MM.1S (cell line): ENCODE measurements at regions not wholly inside any gene's neighbourhood (a gene's known extent, or its start where the extent isn't known, plus 50 kb on each side); places are given as distances from the start of the nearest gene placed in this dataset.

ENCODE experiments used
- DNase-seq: peaks from one replicate; pipeline ENCODE4 v3.0.0-alpha.2; 2015
- H2AFZ ChIP-seq: fragments of 300-600 bp; sonication (generic); 2 replicates; pipeline ENCODE4 v1.6.0; 2016; ENCODE audit warnings: antibody characterized with exemption, low read length
- H3F3A ChIP-seq: fragments of 300-600 bp; sonication (generic); 2 replicates; pipeline ENCODE4 v1.6.1; 2016; ENCODE audit warnings: mild to moderate bottlenecking, antibody characterized with exemption, low read length, moderate library complexity, mixed read lengths; ENCODE audit not compliant: insufficient read depth
- H3K27ac ChIP-seq: fragments of 300-600 bp; sonication (generic); 2 replicates; pipeline ENCODE4 v1.5.1; 2016; ENCODE audit warnings: mild to moderate bottlenecking, low read length
- H3K27me3 ChIP-seq: fragments of 300-600 bp; sonication (generic); replicated peaks from 2 replicates; pipeline ENCODE4 v1.6.0; 2016; ENCODE audit warnings: low read length; ENCODE audit not compliant: insufficient read depth
- H3K36me3 ChIP-seq: fragments of 300-600 bp; sonication (generic); replicated peaks from 2 replicates; pipeline ENCODE4 v1.6.1; 2016; ENCODE audit warnings: mild to moderate bottlenecking, low read length, mixed read lengths; ENCODE audit not compliant: insufficient read depth
- H3K4me1 ChIP-seq: fragments of 300-600 bp; sonication (generic); 2 replicates; pipeline ENCODE4 v1.6.1; 2016; ENCODE audit warnings: low read length, mixed read lengths
- H3K4me2 ChIP-seq: fragments of 300-600 bp; sonication (generic); 2 replicates; pipeline ENCODE4 v1.6.0; 2016; ENCODE audit warnings: low read depth, low read length
- H3K4me3 ChIP-seq: fragments of 300-600 bp; sonication (generic); 2 replicates; pipeline ENCODE4 v1.5.1; 2016; ENCODE audit warnings: low read length, mixed read lengths
- H3K79me2 ChIP-seq: fragments of 300-600 bp; sonication (generic); 2 replicates; pipeline ENCODE4 v1.6.1; 2016; ENCODE audit warnings: mixed run types, low read length, mixed read lengths
- H3K9ac ChIP-seq: fragments of 300-600 bp; sonication (generic); 2 replicates; pipeline ENCODE4 v1.6.1; 2016; ENCODE audit warnings: low read length, mixed read lengths
- H3K9me2 ChIP-seq: fragments of 300-600 bp; sonication (generic); replicated peaks from 2 replicates; pipeline ENCODE4 v1.6.1; 2016; ENCODE audit warnings: mild to moderate bottlenecking, low read length, mixed read lengths; ENCODE audit not compliant: insufficient read depth
- H3K9me3 ChIP-seq: fragments of 300-600 bp; sonication (generic); replicated peaks from 2 replicates; pipeline ENCODE4 v1.6.1; 2016; ENCODE audit warnings: mild to moderate bottlenecking, low read length, mixed read lengths; ENCODE audit not compliant: insufficient read depth
- H4K20me1 ChIP-seq: fragments of 300-600 bp; sonication (generic); 2 replicates; pipeline ENCODE4 v1.6.1; 2016; ENCODE audit warnings: mild to moderate bottlenecking, low read length, moderate library complexity, mixed read lengths; ENCODE audit not compliant: insufficient read depth
- CTCF ChIP-seq: fragments of 300-600 bp; sonication (generic); IDR thresholded peaks from 2 replicates; pipeline ENCODE4 v1.5.1; 2016; ENCODE audit warnings: antibody characterized with exemption, low read length, mixed read lengths
- EZH2 ChIP-seq: fragments of 300-600 bp; sonication (generic); optimal IDR thresholded peaks from 2 replicates; pipeline ENCODE3; 2017; ENCODE audit warnings: low read depth, mild to moderate bottlenecking, antibody characterized with exemption, low read length, mixed read lengths
- EZH2phosphoT487 ChIP-seq: fragments of 300-600 bp; sonication (generic); IDR thresholded peaks from 2 replicates; pipeline ENCODE4 v1.6.1; 2018; ENCODE audit warnings: antibody characterized with exemption, low read length

GRCh38 chr13:55255236-55255635 lies 1885.5 kb upstream of the PRR20A start:
- Histone ChIP-seq H3K9me3 (no peaks in the 10 kb centered on the region), H3F3A (no peaks in the 10 kb centered on the region), H3K4me1 (no peaks in the 10 kb centered on the region), H3K79me2 (no peaks in the 10 kb centered on the region), H3K9me2 (no peaks in the 10 kb centered on the region), H3K4me2 (no peak overlapping the region), H3K27me3 (no peaks in the 10 kb centered on the region), H3K4me3 (no peak overlapping the region), H2AFZ (no peak overlapping the region), H3K36me3 (no peaks in the 10 kb centered on the region), H3K9ac (no peak overlapping the region), H3K27ac (no peak overlapping the region), H4K20me1 (no peaks in the 10 kb centered on the region)
- DNase-seq: no peak
- TF ChIP-seq CTCF (no peak), EZH2 (no peak), EZH2phosphoT487 (no peak)

- no peak for TF ChIP-seq EZH2phosphoT487
- no peak for TF ChIP-seq EZH2
- TF ChIP-seq CTCF: no peak
- Histone ChIP-seq H3K27me3 (no peaks in the 10 kb centered on the region), H3F3A (no peaks in the 10 kb centered on the region), H3K9ac (no peak overlapping the region), H3K4me3 (no peak overlapping the region), H3K4me1 (no peaks in the 10 kb centered on the region), H3K79me2 (no peaks in the 10 kb centered on the region), H4K20me1 (no peaks in the 10 kb centered on the region), H3K9me3 (no peaks in the 10 kb centered on the region), H3K4me2 (no peak overlapping the region), H3K9me2 (no peaks in the 10 kb centered on the region), H3K36me3 (no peaks in the 10 kb centered on the region), H3K27ac (no peak overlapping the region), H2AFZ (no peak overlapping the region)
- DNase-seq: no peak
These were observed 1877.7 kb upstream of the PRR20A start for GRCh38 chr13:55263045-55263444.

- H3K4me2 ChIP-seq: no peak overlapping the region
- no peaks in the 10 kb centered on the region for H3K27me3 ChIP-seq
- H3K9me3 ChIP-seq: no peaks in the 10 kb centered on the region
- no peaks in the 10 kb centered on the region for H3F3A ChIP-seq
- no peaks in the 10 kb centered on the region for H4K20me1 ChIP-seq
- no peaks in the 10 kb centered on the region for H3K4me1 ChIP-seq
- no peak overlapping the region for H3K9ac ChIP-seq
- no peak for TF ChIP-seq EZH2
- no peak for TF ChIP-seq EZH2phosphoT487
- TF ChIP-seq CTCF: no peak
- H3K36me3 ChIP-seq: no peaks in the 10 kb centered on the region
- no peak overlapping the region for H3K4me3 ChIP-seq
- no peak overlapping the region for H3K27ac ChIP-seq
- DNase-seq: no peak
- no peak overlapping the region for H2AFZ ChIP-seq
- no peaks in the 10 kb centered on the region for H3K79me2 ChIP-seq
- no peaks in the 10 kb centered on the region for H3K9me2 ChIP-seq
These were observed 1874.1 kb upstream of the PRR20A start for GRCh38 chr13:55266644-55267043.
